ENCODE measurements at regions not wholly inside any gene's neighbourhood (a gene's known extent, or its start where the extent isn't known, plus 50 kb on each side); places are given as distances from the start of the nearest gene placed in this dataset.
A peak's percentile ranks its signal among the peaks of the same experiment; 100 is the strongest.
"Not testable (repeated sequence)": the region's sequence is repeated elsewhere in the genome, so short reads cannot be mapped to it uniquely, and the experiment has no call there.

DNA sequence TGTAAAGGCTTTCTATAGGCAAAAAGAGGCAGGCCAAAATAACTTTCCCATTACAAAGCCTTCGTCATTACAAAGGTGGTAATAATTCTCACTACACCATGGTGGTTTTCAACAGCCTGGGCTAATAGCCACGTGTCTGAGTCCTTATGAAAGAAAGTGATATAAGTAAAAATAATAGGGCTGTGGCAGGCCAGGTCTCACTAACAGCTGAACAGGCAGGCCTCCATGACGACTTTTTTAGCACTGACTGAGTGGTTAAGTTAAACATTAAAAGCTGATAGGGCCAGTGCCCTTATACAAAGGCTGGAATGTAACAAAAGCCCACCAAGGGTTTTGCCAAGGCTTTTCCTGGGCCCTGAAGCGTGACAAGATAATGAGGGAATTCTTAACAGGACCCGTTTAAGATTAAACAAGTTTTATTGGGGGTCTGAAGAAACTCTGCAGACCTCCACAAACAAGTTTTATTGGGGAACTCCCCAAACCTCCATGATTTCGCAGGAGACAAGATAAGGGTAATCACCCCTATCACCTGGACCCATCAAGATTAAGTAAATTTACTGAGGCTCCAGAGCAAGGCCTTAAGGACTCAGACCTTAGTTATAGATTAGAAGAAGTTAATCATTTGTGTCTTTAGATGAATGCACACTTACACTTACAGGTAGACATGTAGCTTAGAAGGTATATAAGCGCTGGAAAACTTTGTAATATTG is 412.9 kb downstream of the CHSY3 start:
- peak in 1 of 8 experiments; percentile 34 for ATAC-seq (replicated peaks in 6 of 8)
- H3K4me3 ChIP-seq, result no peak overlapping the region
- WGBS, 10 experiments, result 0 to 66% (median 20%) methylated on average over 1 to 7 of the region's 7 CpGs; no CpG with 5 or more reads in 1 of the 10 experiments
- no peak overlapping the region for H3K27ac ChIP-seq
- in situ Hi-C loops (cut with MboI; ENCODE audit: low pct_unique_long_range_greater_than_20kb in 2 of 9, low sequenced_read_pairs in 9 of 9, unreplicated experiment in 9 of 9), result no loop called here
- peaks cover 0 to 2% of the 10 kb centered on the region in 2 donors for H3K4me1 ChIP-seq (replicated peaks in 1 of 2)

DNA sequence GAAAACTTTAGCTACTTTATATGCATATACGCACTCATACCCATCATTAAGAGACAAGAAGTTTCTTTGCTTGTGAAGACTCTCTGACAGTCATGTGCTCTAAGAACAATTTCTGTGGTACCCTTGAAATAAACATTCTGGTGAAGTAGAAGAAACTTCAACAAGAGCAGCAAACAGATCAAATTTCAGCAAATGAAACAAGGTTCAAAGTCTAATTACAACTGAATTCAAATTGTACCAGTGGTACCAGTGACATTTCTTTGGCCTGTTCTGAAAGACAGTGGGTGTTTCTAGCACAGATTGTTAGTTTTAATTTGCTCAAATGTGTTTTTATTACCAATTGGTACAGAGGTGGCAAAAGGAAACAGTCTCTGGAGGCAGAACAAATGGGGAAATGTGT is 391.0 kb downstream of the CHSY3 start:
- Histone ChIP-seq H3K27ac (no peak overlapping the region), H3K4me1 (replicated peaks in 1 of 2) (no peaks in the 10 kb centered on the region), H3K4me3 (no peak overlapping the region)
- in situ Hi-C loops (cut with MboI; ENCODE audit: low pct_unique_long_range_greater_than_20kb in 2 of 9, low sequenced_read_pairs in 9 of 9, unreplicated experiment in 9 of 9), result no loop called here
- WGBS, 10 experiments, result 86 to 100% (median 95%) methylated on average over 1 of the region's 1 CpG; no CpG with 5 or more reads in 4 of the 10 experiments
- no peak for ATAC-seq (replicated peaks in 6 of 8)

DNA sequence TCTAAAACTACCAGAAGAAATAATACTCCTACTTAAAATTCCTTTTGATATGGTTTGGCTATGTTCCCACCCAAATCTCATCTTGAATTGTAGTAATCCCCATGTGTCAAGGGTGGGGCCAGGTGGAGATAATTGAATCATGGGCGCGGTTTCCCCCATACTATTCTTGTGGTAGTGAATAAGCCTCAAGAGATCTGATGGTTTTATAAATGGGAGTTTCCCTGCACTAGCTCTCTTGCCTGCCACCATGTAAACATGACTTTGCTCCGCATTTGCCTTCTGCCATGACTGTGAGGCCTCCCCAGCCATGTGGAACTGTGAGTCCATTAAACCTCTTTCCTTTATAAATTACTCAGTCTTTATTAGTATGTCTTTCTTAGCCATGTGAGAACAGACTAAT is 390.5 kb downstream of the CHSY3 start:
- ATAC-seq (replicated peaks in 6 of 8); H3K4me3 ChIP-seq; H3K27ac ChIP-seq; H3K4me1 ChIP-seq (replicated peaks in 1 of 2); in situ Hi-C loops (cut with MboI; ENCODE audit: low pct_unique_long_range_greater_than_20kb in 2 of 9, low sequenced_read_pairs in 9 of 9, unreplicated experiment in 9 of 9): not testable (repeated sequence)
- WGBS, 10 experiments, result 33 to 100% (median 100%) methylated on average over 1 to 3 of the region's 3 CpGs; no CpG with 5 or more reads in 3 of the 10 experiments

DNA sequence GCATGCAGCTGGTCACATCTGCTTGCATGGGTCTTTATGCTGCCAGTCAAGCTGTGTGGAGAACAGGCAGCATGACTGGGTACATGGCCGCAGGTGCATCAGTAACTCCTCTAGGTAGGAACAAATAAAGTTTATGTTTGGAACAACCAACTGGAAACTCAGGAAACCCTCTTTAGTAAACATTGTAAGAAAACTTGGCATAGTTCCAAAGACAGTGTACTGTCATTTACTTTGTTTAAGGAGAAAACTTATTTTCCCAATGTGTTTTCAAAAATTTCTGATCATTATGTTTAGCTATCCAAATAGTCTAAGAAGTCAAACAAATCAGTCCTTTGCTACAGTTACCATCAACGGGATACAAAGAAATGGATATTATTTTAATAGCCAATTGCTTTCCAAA is 386.0 kb downstream of the CHSY3 start:
- H3K4me1 ChIP-seq (replicated peaks in 1 of 2), result no peaks in the 10 kb centered on the region
- in situ Hi-C loops (cut with MboI; ENCODE audit: low pct_unique_long_range_greater_than_20kb in 2 of 9, low sequenced_read_pairs in 9 of 9, unreplicated experiment in 9 of 9), result no loop called here
- 17 to 100% (median 90%) methylated on average over 1 to 2 of the region's 2 CpGs; no CpG with 5 or more reads in 1 of the 10 experiments for WGBS, 10 experiments
- ATAC-seq (replicated peaks in 6 of 8), result peak in 1 of 8 experiments; percentile 48
- no peak overlapping the region for H3K4me3 ChIP-seq
- no peak overlapping the region for H3K27ac ChIP-seq

DNA sequence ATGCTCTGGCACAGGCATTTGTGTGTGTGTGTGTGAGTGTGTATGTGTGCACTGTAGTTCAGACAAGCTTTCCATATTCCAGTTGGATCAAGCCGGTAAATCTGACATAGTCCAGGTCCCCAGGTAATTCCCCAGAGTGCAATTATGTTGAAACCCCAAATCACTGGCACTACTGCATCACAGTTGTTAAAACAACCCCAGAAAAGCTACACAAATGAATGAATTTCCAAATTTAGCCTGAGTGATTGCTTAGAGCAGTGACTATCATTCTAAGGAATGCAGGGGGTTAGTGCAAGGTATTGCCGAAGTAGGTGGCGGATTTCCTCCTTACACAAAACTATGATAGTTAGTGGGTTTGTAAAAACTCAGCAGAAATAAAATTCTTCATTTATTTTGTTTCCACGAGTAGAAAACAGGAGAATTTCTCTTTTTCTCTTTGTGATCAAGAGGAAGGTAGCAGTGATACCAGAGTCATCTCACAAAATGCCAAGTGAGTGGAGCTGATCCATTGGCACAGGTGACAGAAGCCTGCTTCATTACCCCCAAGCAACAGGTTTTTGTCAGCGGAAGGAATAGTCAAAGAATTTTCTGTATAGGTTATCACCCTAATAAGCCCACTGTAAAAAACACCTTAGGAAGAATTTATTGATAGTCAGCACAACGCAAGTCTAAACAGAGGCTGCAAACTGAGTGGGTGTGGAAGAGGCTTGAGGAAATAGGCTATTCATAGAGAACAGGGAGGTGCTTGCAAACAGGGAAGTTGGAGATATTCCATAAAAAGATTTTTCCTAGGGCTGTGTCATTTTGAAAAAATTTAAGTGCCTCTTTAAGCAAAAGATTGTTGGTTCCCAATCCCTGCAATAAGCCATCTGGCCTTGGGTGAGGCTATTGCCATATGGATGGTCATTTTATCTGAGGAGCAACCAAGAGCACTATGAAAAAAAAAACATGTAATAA is 385.1 kb downstream of the CHSY3 start:
- Histone ChIP-seq H3K27ac (no peak overlapping the region), H3K4me1 (replicated peaks in 1 of 2) (no peaks in the 10 kb centered on the region), H3K4me3 (no peak overlapping the region)
- ATAC-seq (replicated peaks in 6 of 8), result peak in 2 of 8 experiments; percentile 80 to 98
- 12 to 100% (median 76%) methylated on average over 1 to 6 of the region's 6 CpGs for WGBS, 10 experiments
- in situ Hi-C loops (cut with MboI; ENCODE audit: low pct_unique_long_range_greater_than_20kb in 2 of 9, low sequenced_read_pairs in 9 of 9, unreplicated experiment in 9 of 9), result no loop called here

DNA sequence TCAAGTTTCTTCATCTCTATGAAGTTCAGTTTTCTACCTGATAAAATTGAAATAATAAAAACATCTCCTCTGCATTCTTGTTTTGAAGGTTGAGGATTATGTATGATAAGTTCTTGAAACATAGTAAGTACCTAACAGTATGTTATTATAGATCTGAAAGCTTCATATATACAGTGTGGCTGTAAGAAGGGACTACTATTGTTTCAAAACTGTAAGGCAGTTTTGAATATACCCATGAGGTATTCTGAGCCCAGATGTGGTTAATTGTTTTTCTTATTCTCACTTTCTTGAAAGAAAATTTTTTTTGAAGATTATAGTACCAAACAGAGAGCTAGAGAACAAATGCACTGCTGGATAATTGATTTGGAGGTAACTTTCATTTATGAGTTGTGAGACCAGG is 383.2 kb downstream of the CHSY3 start:
- ATAC-seq (replicated peaks in 6 of 8), result no peak
- no peak overlapping the region for H3K4me3 ChIP-seq
- in situ Hi-C loops (cut with MboI; ENCODE audit: low pct_unique_long_range_greater_than_20kb in 2 of 9, low sequenced_read_pairs in 9 of 9, unreplicated experiment in 9 of 9), result no loop called here

DNA sequence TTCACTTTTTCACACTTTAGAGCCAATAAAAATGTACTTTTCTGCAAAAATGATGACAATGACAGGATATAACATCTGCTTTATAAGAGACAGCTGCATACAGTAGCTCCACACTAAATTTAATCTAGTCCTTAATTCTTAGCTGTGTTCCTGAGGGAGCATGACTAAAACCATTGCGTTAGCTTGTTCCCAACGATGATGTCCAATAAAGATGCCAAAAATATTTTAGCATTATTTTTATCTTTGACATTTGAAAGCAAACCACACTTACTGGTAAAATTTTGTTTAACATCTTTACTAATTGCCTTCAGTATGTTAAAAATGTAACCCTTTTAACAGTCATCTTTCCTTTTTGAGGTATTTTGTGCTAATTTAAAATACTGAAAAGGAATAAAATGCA is 382.7 kb downstream of the CHSY3 start:
- 9 to 100% (median 89%) methylated on average over 2 of the region's 2 CpGs; no CpG with 5 or more reads in 2 of the 10 experiments for WGBS, 10 experiments
- H3K27ac ChIP-seq, result no peak overlapping the region
- peaks cover 0 to 6% of the 10 kb centered on the region in 2 donors for H3K4me1 ChIP-seq (replicated peaks in 1 of 2)
- in situ Hi-C loops (cut with MboI; ENCODE audit: low pct_unique_long_range_greater_than_20kb in 2 of 9, low sequenced_read_pairs in 9 of 9, unreplicated experiment in 9 of 9), result no loop called here
- ATAC-seq (replicated peaks in 6 of 8), result no peak
- no peak overlapping the region for H3K4me3 ChIP-seq

More for the DNA sequence above, 383.2 kb downstream of the CHSY3 start:
- Histone ChIP-seq H3K27ac (no peak overlapping the region), H3K4me1 (replicated peaks in 1 of 2) (peaks cover 0 to 6% of the 10 kb centered on the region in 2 donors)

DNA sequence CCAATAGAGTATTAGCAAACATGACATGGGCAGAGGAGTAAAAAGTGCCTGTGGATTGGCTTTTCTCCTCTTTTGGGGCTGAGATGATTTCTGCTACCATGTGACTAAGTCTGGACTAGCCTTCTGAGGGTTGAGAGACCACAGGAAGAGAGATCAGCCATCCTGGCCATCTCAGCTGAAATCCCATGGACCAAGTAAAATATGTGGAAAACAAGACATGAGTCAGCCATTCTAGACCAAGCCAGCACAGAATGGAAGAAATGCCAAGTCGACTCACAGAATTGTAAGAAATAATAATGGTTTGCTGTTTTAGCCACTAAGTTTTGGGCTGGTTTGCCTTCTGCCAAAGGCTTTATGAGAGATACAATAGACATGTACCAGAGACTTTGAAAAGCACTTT is 377.8 kb downstream of the CHSY3 start:
- H3K4me1 ChIP-seq (replicated peaks in 1 of 2), result peaks cover 0 to 6% of the 10 kb centered on the region in 2 donors
- in situ Hi-C loops (cut with MboI; ENCODE audit: low pct_unique_long_range_greater_than_20kb in 2 of 9, low sequenced_read_pairs in 9 of 9, unreplicated experiment in 9 of 9), result no loop called here
- H3K4me3 ChIP-seq, result no peak overlapping the region
- H3K27ac ChIP-seq, result no peak overlapping the region
- WGBS, 10 experiments, result 0 to 100% (median 75%) methylated on average over 1 of the region's 1 CpG; no CpG with 5 or more reads in 5 of the 10 experiments
- no peak for ATAC-seq (replicated peaks in 6 of 8)

DNA sequence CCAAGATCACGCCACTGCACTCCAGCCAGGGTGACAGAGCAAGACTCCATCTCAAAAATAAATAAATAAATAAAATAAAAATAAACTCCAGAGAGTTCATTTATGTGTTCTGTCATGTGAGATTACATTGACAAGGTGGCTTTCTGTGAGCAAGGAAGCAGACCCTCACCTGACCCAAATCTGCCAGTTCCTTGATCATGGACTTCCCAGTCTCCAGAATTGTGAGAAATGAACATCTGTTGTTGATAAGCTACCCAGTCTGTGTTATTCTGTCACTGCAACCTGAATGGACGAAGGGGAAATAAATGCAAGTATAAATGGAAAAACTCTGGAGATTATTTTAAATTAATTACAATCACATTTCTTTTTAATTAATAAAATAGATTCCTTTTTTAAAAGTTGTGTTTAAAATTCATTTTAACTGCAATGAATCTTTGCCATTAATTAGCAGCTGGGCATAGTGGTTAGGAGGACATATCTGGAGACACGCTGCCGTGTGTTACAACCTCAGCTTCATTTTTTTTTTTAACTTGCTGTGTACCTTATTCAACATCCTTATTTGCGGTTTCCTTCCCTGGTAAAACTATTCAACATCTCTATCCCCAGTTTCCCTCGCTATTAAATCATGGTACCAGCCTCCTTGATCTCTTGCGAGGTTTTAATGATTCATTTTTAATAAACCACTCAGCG is 376.4 kb downstream of the CHSY3 start:
- Histone ChIP-seq H3K27ac (no peak overlapping the region), H3K4me3 (no peak overlapping the region), H3K4me1 (replicated peaks in 1 of 2) (peaks cover 0 to 6% of the 10 kb centered on the region in 2 donors)
- in situ Hi-C loops (cut with MboI; ENCODE audit: low pct_unique_long_range_greater_than_20kb in 2 of 9, low sequenced_read_pairs in 9 of 9, unreplicated experiment in 9 of 9), result no loop called here
- no peak for ATAC-seq (replicated peaks in 6 of 8)
- WGBS, 10 experiments, result 41 to 100% (median 77%) methylated on average over 1 to 8 of the region's 8 CpGs

DNA sequence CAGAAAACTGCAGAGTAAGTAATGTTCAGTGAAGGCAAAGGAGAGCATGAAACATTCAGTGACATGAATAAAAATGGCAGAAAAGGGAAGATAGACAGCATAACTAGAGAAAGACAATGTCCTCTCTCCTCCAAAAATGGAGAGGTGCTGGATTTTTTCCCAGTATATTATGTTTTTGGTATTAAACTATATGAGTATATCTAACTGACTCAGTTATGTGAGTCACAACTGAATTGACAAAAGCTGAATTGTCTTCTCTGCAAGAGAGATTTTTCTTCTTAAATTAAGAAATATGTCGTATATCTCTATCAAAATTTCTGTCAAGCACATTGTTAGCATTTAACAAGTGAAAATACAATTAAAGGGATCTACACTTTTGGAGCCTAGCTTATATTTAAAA is 375.1 kb downstream of the CHSY3 start:
- ATAC-seq (replicated peaks in 6 of 8), result no peak
- in situ Hi-C loops (cut with MboI; ENCODE audit: low pct_unique_long_range_greater_than_20kb in 2 of 9, low sequenced_read_pairs in 9 of 9, unreplicated experiment in 9 of 9), result no loop called here
- WGBS, 10 experiments, result 33 to 80% (median 67%) methylated on average over 1 of the region's 1 CpG; no CpG with 5 or more reads in 3 of the 10 experiments
- no peak overlapping the region for H3K4me3 ChIP-seq
- H3K27ac ChIP-seq, result no peak overlapping the region
- peaks cover 0 to 6% of the 10 kb centered on the region in 2 donors for H3K4me1 ChIP-seq (replicated peaks in 1 of 2)

DNA sequence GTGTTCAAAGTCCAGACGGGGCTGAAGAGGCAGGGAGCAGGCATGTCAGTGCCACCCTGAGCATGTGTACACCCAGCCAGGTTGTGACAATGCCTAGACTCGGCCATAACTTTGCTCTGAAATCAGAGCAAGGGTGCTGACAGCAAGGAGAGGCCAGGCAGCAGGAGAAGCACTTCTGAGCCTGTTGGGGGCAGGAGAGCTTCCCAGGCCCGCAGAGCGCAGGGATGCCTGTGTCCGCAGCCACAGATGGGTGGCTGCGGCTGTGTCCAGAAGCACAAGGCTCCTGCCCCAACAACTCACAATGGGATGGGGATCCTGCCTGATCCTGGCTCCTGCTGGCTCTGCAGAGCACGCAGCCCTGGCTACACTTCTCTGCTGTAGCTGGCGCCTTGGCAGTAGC is 373.9 kb downstream of the CHSY3 start:
- peaks cover 0 to under 1% of the 10 kb centered on the region in 2 donors for H3K4me1 ChIP-seq (replicated peaks in 1 of 2)
- H3K4me3 ChIP-seq, result no peak overlapping the region
- ATAC-seq (replicated peaks in 6 of 8), result no peak
- 20 to 100% (median 95%) methylated on average over 1 to 4 of the region's 8 CpGs; no CpG with 5 or more reads in 6 of the 10 experiments for WGBS, 10 experiments
- in situ Hi-C loops (cut with MboI; ENCODE audit: low pct_unique_long_range_greater_than_20kb in 2 of 9, low sequenced_read_pairs in 9 of 9, unreplicated experiment in 9 of 9), result no loop called here
- no peak overlapping the region for H3K27ac ChIP-seq

DNA sequence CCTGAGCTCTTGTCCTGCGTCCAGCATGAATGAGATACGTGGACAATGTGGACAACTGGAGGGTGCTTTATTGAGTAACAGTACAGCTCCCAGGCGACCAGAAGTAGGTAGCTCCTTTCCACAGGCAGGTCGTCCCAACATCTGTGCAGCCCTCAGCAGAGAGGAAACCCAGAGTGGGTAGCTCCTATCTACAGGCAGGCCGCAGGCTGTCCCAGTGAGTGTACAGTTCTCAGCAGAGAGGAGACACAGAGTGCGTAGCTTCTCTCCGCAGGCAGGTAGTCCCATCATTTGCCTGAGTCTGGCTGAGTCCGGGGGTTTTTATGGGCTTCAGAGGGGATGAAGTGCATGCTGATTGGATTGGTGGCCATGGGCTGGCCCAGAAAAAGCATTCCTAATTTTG is 373.3 kb downstream of the CHSY3 start:
- in situ Hi-C loops (cut with MboI; ENCODE audit: low pct_unique_long_range_greater_than_20kb in 2 of 9, low sequenced_read_pairs in 9 of 9, unreplicated experiment in 9 of 9), result no loop called here
- ATAC-seq (replicated peaks in 6 of 8), result no peak
- Histone ChIP-seq H3K4me1 (replicated peaks in 1 of 2) (no peaks in the 10 kb centered on the region), H3K27ac (no peak overlapping the region), H3K4me3 (no peak overlapping the region)
- 0 to 100% (median 88%) methylated on average over 1 to 4 of the region's 8 CpGs; no CpG with 5 or more reads in 5 of the 10 experiments for whole genome bisulfite sequencing, 10 experiments

DNA sequence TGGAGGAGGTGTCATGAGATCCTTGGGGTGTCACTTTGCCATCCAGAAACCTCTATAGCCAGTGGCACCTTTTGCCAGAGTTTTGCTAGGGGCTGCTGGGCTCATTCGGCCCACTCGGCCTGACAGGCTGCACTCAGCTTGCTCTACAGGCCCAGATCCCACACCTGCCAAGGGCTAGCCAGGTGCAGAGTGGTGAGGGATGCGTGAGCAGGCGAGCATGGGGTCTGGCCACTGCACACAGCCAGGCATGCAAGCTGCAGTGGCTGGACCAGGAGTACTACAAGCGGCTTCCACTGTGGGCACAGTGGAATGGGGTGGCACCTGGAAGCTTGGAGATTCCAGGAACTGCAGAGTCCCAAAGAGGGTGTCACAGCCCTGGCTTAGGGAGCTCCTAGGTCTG is 372.7 kb downstream of the CHSY3 start:
- in situ Hi-C loops (cut with MboI; ENCODE audit: low pct_unique_long_range_greater_than_20kb in 2 of 9, low sequenced_read_pairs in 9 of 9, unreplicated experiment in 9 of 9), result no loop called here
- no peak for ATAC-seq (replicated peaks in 6 of 8)

More for the DNA sequence above, 372.7 kb downstream of the CHSY3 start:
- Histone ChIP-seq H3K4me1 (replicated peaks in 1 of 2) (no peaks in the 10 kb centered on the region), H3K27ac (no peak overlapping the region), H3K4me3 (no peak overlapping the region)
- 100% methylated on average over 1 of the region's 5 CpGs; no CpG with 5 or more reads in 9 of the 10 experiments for WGBS, 10 experiments

Data from motor neuron (in vitro differentiated cells).